OCI-M1 (cell line): ENCODE measurements at regions not wholly inside any gene's neighbourhood (a gene's known extent, or its start where the extent isn't known, plus 50 kb on each side); places are given as distances from the start of the nearest gene placed in this dataset.

Source experiments
- DNase-seq: peaks from one replicate; lab custom pipeline; 2025; lab: John Stamatoyannopoulos, UW

GRCh38 chr17:45680360-45680759 lies 103.8 kb upstream of the CRHR1 start:
- no peak for DNase-seq

- DNase-seq: no peak
Observed at GRCh38 chr17:45681706-45682105, 102.4 kb upstream of the CRHR1 start.

DNA sequence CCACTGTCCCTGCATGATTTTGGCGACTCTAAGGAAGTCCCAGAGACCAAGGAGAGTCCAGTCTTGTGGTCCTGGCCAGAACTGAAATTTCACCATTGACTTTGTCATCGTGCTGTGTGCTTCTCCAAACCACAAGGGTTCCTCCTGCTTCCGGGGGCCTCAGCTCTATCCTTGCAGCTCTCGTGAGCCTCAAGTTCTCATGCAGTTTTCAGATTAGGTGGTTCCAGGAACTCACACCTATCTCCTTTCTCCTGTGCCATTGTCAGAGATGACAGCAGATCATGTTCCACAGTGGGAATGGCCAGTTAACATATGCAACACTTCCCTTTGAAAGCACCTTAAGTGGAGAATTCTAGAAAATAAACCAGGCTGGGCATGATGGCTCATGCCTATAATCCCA lies 97.9 kb upstream of the CRHR1 start:
- DNase-seq: peak; percentile 58

DNA sequence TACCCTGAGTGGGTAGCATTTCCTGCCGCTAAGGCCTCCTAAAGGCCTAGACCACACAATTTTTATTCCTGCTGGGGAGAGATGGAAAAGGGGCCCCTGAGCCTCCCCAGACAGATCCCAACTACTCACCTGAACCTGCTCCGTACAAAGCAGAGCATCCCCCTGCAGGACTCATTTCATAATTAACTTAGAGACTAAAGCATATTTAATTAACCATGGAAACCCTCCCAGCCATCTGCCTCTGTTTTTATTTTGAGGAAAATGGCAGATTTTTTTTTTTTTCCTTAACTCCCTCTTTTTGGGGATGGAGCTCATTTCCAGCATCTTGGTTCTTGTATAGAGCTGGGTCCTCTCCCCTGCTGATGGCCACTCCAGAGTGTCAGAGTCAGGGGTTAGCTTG lies 96.5 kb upstream of the CRHR1 start:
- no peak for DNase-seq

DNA sequence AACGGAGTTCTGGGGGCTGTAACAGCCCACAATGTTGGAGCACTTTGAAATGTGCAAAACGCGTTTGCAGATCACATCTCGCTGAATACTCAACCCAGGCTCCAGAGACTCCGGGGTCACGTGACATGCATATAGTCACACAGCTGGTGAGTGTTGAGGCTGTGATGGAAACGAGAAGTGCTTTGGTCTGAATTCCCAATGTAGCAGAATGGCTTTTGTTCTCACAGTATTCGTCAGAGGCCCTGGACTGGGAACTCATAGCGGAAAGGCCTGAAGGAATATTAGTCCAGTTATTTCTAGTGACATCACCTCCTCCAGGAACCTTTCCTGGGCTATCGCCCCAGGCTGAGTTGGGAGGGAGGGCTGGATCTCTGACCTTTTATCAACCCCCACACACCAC lies 95.8 kb upstream of the CRHR1 start:
- no peak for DNase-seq

DNA sequence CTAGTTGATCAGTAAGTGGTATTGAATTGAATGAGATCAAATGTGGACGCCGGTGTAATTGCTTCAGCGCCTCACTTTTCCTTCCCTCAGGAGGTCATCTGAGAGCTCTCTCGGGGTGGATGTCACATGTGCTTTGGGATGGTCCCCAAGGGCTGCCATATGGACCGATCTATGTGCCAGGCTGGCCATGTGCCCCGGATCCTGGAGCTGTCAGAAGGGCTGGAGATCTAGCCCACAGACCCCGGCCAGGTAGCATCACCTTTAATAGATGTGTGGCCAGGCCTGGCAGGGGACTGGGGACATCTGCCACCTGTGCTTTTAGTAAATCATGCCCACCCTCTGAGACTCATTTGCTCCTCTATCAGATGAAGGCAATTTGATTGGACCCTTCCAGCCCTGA lies 95.3 kb upstream of the CRHR1 start:
- DNase-seq: no peak

- no peak for DNase-seq
Observed at GRCh38 chr17:45689451-45689850, 94.7 kb upstream of the CRHR1 start.

- no peak for DNase-seq
Observed at GRCh38 chr17:45690625-45691275, 93.4 kb upstream of the CRHR1 start.

DNA sequence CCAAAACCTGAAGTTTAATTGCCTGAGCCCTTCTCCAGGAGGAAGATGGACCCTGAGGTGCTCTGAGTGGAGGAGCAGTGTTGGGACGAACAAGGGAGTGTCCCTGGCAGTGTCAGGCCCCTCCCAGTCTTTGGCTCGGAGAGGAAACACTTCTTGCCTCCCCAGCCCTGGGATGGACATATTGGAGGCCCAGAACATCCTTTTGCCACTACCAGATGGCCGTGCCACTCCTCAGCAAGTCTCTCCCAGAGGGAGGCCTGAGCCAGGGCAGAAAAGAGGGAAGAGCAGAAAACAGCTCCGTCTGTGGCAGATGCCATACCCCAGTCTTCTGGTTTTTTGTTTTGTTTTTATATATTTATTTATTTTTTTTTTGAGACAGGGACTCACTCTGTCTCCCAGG lies 91.5 kb upstream of the CRHR1 start:
- DNase-seq: no peak

GRCh38 chr17:45693792-45694191 lies 90.3 kb upstream of the CRHR1 start:
- DNase-seq: no peak

GRCh38 chr17:45696442-45696841 lies 87.7 kb upstream of the CRHR1 start:
- DNase-seq: no peak

DNA sequence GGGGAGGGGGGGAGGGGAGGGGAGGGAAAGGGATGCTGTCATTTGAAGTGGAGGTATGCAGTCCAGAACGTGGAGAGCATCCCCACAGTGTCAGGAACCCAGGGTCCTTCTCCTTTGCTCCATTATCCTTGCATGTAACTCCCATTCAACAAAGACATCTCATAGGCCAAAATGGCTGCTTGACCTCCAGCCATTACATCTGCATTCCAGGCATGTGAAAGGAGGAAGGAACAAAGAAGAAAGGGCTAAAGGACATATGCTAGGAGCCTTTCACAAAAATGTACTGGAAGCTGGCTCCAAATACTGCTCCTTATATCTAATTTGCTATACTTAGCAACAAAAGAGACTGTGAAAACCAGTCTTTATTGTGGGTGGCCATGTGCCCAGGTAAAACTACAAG lies 87.0 kb upstream of the CRHR1 start:
- DNase-seq: no peak

- DNase-seq: no peak
Observed at GRCh38 chr17:45700171-45701090, 83.7 kb upstream of the CRHR1 start.

DNA sequence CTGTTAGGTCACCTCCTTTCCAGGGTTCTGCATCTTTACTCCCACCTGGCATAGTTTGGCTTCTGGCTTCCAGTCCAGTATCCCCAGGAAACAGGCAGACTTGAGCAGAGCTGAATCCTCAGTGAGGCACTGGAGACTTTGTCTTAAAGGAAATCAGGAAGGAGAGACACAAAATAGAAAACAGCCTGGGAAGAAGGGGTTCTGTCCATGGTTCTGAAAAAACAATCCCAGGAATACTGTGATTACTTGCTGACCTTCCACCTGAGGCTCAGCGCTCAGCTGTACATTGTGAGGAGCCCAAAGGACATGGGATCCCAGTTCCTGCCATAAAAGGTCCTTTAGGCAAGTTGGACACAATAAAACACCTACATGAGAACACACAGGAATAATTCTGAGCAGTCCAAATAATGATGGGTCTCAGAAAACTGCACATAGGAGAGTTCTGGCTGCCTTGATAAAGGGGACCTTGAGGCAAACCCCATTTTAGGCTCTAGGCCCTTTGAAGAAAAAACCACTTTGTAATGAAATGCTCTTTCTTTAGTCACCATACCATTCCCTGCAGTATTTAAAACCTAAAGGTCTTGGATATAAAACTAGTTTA lies 81.4 kb upstream of the CRHR1 start:
- peak; percentile 9 for DNase-seq

DNA sequence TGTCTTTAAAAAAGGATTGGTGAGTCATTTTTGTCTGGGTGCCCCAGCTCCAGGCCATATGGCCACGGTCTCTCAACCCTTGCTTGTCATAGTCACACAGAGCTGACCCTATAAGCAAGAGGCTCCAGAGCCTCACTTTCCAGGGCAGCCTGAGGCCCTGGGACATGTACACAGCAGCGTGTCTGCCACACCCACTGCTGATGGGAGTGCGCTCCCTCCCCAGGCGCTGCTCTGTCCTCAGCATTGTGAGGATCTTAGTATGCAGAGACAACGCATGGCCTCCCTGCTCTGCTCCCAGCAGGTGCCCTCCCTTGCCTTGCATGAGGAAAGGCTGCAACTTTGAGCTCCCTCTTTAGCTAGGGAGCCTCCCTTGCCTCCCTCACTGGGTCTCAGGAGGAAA lies 80.8 kb upstream of the CRHR1 start:
- no peak for DNase-seq

- DNase-seq: no peak
Observed at GRCh38 chr17:45703806-45704205, 80.3 kb upstream of the CRHR1 start.

DNA sequence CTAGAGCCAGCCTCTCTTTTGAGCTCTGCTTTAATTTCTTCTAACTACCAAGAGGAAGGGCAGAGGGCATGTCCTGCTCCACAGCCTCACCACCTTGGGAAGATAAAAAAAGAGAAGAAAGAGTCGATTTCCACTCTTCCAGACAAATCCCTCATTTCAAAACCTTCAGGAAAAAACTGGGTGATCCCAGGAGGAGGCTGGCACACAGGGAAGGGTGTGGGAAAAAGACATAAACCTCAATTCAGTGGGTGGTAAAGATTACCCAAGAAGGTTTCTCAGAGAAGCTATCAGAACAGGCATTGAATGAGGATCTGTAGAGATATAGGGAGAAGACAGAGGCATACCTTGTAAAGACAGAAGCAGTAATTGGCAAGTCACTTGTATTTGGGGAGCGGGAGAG lies 79.9 kb upstream of the CRHR1 start:
- no peak for DNase-seq

GRCh38 chr17:45705123-45706009 lies 78.8 kb upstream of the CRHR1 start:
- no peak for DNase-seq

GRCh38 chr17:45706033-45706432 lies 78.1 kb upstream of the CRHR1 start:
- DNase-seq: no peak

GRCh38 chr17:45708707-45709290 lies 75.3 kb upstream of the CRHR1 start:
- no peak for DNase-seq

GRCh38 chr17:45709728-45710288 lies 74.3 kb upstream of the CRHR1 start:
- DNase-seq: no peak
